ENCODE measurements at regions not wholly inside any gene's neighbourhood (a gene's known extent, or its start where the extent isn't known, plus 50 kb on each side); places are given as distances from the start of the nearest gene placed in this dataset.

DNA sequence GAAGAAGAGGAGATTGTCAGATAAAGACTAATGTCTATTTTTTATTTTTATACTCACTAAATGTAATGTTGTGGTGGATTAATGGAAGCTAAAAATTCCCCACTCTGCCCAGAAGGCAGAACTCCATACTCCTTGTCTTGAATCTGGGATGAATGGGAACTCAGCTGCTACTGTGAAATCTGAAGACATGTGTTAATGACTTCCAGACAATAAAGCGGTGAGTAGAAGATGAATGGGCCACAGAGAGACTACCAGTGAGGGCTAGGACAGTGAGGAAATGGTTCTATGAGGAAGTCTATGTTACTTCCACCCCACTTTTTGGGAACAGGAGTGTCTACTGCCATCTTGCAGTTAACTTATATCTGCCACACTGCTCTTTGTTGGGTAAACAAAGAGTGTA lies 726.9 kb downstream of the CDH8 start (continued):
- TF ChIP-seq, protein P1, sequence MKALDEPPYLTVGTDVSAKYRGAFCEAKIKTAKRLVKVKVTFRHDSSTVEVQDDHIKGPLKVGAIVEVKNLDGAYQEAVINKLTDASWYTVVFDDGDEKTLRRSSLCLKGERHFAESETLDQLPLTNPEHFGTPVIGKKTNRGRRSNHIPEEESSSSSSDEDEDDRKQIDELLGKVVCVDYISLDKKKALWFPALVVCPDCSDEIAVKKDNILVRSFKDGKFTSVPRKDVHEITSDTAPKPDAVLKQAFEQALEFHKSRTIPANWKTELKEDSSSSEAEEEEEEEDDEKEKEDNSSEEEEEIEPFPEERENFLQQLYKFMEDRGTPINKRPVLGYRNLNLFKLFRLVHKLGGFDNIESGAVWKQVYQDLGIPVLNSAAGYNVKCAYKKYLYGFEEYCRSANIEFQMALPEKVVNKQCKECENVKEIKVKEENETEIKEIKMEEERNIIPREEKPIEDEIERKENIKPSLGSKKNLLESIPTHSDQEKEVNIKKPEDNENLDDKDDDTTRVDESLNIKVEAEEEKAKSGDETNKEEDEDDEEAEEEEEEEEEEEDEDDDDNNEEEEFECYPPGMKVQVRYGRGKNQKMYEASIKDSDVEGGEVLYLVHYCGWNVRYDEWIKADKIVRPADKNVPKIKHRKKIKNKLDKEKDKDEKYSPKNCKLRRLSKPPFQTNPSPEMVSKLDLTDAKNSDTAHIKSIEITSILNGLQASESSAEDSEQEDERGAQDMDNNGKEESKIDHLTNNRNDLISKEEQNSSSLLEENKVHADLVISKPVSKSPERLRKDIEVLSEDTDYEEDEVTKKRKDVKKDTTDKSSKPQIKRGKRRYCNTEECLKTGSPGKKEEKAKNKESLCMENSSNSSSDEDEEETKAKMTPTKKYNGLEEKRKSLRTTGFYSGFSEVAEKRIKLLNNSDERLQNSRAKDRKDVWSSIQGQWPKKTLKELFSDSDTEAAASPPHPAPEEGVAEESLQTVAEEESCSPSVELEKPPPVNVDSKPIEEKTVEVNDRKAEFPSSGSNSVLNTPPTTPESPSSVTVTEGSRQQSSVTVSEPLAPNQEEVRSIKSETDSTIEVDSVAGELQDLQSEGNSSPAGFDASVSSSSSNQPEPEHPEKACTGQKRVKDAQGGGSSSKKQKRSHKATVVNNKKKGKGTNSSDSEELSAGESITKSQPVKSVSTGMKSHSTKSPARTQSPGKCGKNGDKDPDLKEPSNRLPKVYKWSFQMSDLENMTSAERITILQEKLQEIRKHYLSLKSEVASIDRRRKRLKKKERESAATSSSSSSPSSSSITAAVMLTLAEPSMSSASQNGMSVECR (CRISPR knock-in tag; IDR thresholded peaks at IDR 0.05) = no peak

DNA sequence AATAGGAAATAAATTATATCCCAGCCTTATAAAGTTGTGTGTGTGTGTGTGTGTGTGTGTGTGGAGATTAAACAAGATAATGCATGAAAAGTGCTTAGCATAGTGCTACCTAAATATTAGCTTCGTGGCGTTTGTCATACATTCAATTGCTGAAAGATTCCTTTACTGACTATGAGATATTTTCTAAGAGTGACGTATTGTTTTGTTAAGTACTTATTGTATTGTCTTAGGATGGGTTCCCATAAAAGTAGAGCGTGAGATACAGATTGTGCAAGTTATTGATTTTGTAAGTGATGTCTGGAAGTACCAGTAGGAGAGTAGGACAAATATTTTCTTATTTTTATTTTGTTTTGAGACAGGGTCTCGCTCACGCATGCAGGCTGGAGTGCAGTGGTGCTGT lies 730.0 kb downstream of the CDH8 start:
- no peaks in the 10 kb centered on the region for H3K9me1 ChIP-seq (ENCODE audit: control insufficient read depth, insufficient read depth, low read length)
- DNase-seq (ENCODE audit: extremely low read depth in 1 of 4, low spot score in 3 of 4) (no peak), FAIRE-seq (no peak), ATAC-seq (no peak)
- H3K27me3 ChIP-seq (ENCODE audit: control insufficient read depth in 2 of 2, insufficient read depth in 2 of 2, low read length in 2 of 2) = no peaks in the 10 kb centered on the region
- H3K9me3 ChIP-seq (replicated peaks; ENCODE audit: control insufficient read depth, insufficient read depth, low read depth, low read length) = no peaks in the 10 kb centered on the region
- H4K20me1 ChIP-seq (replicated peaks; ENCODE audit: control insufficient read depth, insufficient read depth, low read length) = no peaks in the 10 kb centered on the region
- no peak overlapping the region for H3K9ac ChIP-seq (ENCODE audit: insufficient read depth in 1 of 2, low read depth in 2 of 2, low read length in 2 of 2)
- WGBS (ENCODE audit: insufficient coverage, low coverage, missing lambda C conversion rate) = 0% methylated on average over 6 of the region's 6 CpGs
- no peak overlapping the region for H3K27ac ChIP-seq (ENCODE audit: extremely low read depth, low read depth, low read length)
- H3K4me1 ChIP-seq (replicated peaks in 1 of 2; ENCODE audit: control insufficient read depth in 2 of 2, insufficient read depth in 2 of 2, low read length in 2 of 2) = no peaks in the 10 kb centered on the region
- no TSS peak for BruUV-seq (replicated peaks)
- H2AFZ ChIP-seq (ENCODE audit: low read depth, low read length) = no peak overlapping the region
- intact Hi-C loops (cut with micrococcal nuclease) (no loop called here), in situ Hi-C loops (cut with MboI) (no loop called here)
- H3K4me2 ChIP-seq (ENCODE audit: insufficient read depth, low read length) = no peak overlapping the region
- no peak overlapping the region for H3K4me3 ChIP-seq
- H3K36me3 ChIP-seq (ENCODE audit: control insufficient read depth, insufficient read depth, low read length) = no peaks in the 10 kb centered on the region
- CTCF ChIA-PET (ENCODE audit: low intra/inter-chr PET ratio) = no interaction called here
- POLR2A ChIA-PET = no interaction called here
- no peaks in the 10 kb centered on the region for H3K79me2 ChIP-seq (ENCODE audit: control insufficient read depth, insufficient read depth, low read length)
- TF ChIP-seq FOXM1 (IDR thresholded peaks at IDR 0.05; ENCODE audit: low read depth) = no peak
- no peak for TF ChIP-seq FOXM1 (CRISPR knock-in tag; IDR thresholded peaks at IDR 0.05; ENCODE audit: low read depth)
- no peak for TF ChIP-seq HDAC3 (IDR thresholded peaks at IDR 0.05; ENCODE audit: borderline replicate concordance, partially characterized antibody)
- TF ChIP-seq MYC (IDR thresholded peaks at IDR 0.05; ENCODE audit: low read depth, low read length) = no peak
- no peak for TF ChIP-seq MYC (CRISPR knock-in tag; IDR thresholded peaks at IDR 0.05; ENCODE audit: borderline replicate concordance, low read depth)
- TF ChIP-seq, protein P2, sequence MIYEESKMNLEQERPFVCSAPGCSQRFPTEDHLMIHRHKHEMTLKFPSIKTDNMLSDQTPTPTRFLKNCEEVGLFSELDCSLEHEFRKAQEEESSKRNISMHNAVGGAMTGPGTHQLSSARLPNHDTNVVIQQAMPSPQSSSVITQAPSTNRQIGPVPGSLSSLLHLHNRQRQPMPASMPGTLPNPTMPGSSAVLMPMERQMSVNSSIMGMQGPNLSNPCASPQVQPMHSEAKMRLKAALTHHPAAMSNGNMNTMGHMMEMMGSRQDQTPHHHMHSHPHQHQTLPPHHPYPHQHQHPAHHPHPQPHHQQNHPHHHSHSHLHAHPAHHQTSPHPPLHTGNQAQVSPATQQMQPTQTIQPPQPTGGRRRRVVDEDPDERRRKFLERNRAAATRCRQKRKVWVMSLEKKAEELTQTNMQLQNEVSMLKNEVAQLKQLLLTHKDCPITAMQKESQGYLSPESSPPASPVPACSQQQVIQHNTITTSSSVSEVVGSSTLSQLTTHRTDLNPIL (CRISPR knock-in tag; IDR thresholded peaks at IDR 0.05) = no peak
- no peak for TF ChIP-seq EGR1 (conservative IDR thresholded peaks at IDR 0.05)
- no peak for TF ChIP-seq HDAC6 (IDR thresholded peaks at IDR 0.05; ENCODE audit: low read depth, low read length)
- no peak for TF ChIP-seq ZNF224 (CRISPR knock-in tag; IDR thresholded peaks at IDR 0.05)
- TF ChIP-seq ZKSCAN3 (CRISPR knock-in tag; IDR thresholded peaks at IDR 0.05) = no peak
- no peak for TF ChIP-seq HMG20A (CRISPR knock-in tag; conservative IDR thresholded peaks at IDR 0.05)
- no peak for TF ChIP-seq ZNF324 (CRISPR knock-in tag; IDR thresholded peaks at IDR 0.05)
- TF ChIP-seq, protein P3, sequence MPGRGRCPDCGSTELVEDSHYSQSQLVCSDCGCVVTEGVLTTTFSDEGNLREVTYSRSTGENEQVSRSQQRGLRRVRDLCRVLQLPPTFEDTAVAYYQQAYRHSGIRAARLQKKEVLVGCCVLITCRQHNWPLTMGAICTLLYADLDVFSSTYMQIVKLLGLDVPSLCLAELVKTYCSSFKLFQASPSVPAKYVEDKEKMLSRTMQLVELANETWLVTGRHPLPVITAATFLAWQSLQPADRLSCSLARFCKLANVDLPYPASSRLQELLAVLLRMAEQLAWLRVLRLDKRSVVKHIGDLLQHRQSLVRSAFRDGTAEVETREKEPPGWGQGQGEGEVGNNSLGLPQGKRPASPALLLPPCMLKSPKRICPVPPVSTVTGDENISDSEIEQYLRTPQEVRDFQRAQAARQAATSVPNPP (IDR thresholded peaks at IDR 0.05; ENCODE audit: borderline replicate concordance, insufficient read depth, insufficient read length) = no peak
- no peak for TF ChIP-seq ZNF830 (CRISPR knock-in tag; IDR thresholded peaks at IDR 0.05)
- no peak for TF ChIP-seq CBX2 (IDR thresholded peaks at IDR 0.05; ENCODE audit: insufficient read depth, low read length, poor library complexity, severe bottlenecking)
- TF ChIP-seq NEUROD1 (IDR thresholded peaks at IDR 0.05; ENCODE audit: borderline replicate concordance, low read depth, low read length, partially characterized antibody) = no peak
